ENCODE measurements at regions not wholly inside any gene's neighbourhood (a gene's known extent, or its start where the extent isn't known, plus 50 kb on each side); places are given as distances from the start of the nearest gene placed in this dataset.

DNA sequence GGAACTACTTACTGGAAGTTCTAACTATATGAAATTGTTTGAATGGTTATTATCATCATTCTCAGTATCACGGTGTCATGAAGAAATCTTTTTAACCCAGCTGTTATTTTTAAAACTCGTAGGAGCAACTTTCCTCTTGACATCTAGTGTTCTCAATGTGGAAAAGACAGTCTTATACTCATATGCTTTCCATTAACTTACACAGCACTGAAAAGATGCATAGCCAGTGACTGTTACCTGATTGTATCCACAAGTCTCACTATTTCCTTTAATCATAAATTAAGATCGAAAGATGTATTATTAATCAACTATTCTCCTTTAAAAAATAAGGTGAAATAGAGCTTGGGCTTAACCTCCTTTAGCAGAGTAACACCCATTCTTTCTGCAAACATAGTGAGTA, 59.7 kb upstream of the TNFSF4 start:
- TF ChIP-seq, protein P1, sequence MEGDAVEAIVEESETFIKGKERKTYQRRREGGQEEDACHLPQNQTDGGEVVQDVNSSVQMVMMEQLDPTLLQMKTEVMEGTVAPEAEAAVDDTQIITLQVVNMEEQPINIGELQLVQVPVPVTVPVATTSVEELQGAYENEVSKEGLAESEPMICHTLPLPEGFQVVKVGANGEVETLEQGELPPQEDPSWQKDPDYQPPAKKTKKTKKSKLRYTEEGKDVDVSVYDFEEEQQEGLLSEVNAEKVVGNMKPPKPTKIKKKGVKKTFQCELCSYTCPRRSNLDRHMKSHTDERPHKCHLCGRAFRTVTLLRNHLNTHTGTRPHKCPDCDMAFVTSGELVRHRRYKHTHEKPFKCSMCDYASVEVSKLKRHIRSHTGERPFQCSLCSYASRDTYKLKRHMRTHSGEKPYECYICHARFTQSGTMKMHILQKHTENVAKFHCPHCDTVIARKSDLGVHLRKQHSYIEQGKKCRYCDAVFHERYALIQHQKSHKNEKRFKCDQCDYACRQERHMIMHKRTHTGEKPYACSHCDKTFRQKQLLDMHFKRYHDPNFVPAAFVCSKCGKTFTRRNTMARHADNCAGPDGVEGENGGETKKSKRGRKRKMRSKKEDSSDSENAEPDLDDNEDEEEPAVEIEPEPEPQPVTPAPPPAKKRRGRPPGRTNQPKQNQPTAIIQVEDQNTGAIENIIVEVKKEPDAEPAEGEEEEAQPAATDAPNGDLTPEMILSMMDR (IDR thresholded peaks at IDR 0.05; ENCODE audit: low read depth, low read length) = no peak
- TF ChIP-seq EZH2phosphoT487 (IDR thresholded peaks at IDR 0.05; ENCODE audit: low read depth) = no peak
